ENCODE measurements at regions not wholly inside any gene's neighbourhood (a gene's known extent, or its start where the extent isn't known, plus 50 kb on each side); places are given as distances from the start of the nearest gene placed in this dataset.
"Not testable (repeated sequence)": the region's sequence is repeated elsewhere in the genome, so short reads cannot be mapped to it uniquely, and the experiment has no call there.

GRCh38 chr7:114364151-114364550 lies 50.5 kb upstream of the FOXP2 start:
- Histone ChIP-seq H3K4me1 (ENCODE audit: insufficient read depth, low read length) (no peaks in the 10 kb centered on the region), H3K36me3 (ENCODE audit: insufficient read depth, low read length) (no peaks in the 10 kb centered on the region), H3K9ac (ENCODE audit: low read depth, low read length) (no peak overlapping the region), H3K9me3 (ENCODE audit: control insufficient read depth, insufficient read depth, low read length) (no peaks in the 10 kb centered on the region; the same call in 1 of the 2 replicates)

GRCh38 chr7:114363292-114363691 lies 51.3 kb upstream of the FOXP2 start:
- Histone ChIP-seq H3K9ac (ENCODE audit: low read depth, low read length) (no peak overlapping the region), H3K9me3 (ENCODE audit: control insufficient read depth, insufficient read depth, low read length) (no peaks in the 10 kb centered on the region; the same call in 1 of the 2 replicates), H3K4me1 (ENCODE audit: insufficient read depth, low read length) (no peaks in the 10 kb centered on the region)

DNA sequence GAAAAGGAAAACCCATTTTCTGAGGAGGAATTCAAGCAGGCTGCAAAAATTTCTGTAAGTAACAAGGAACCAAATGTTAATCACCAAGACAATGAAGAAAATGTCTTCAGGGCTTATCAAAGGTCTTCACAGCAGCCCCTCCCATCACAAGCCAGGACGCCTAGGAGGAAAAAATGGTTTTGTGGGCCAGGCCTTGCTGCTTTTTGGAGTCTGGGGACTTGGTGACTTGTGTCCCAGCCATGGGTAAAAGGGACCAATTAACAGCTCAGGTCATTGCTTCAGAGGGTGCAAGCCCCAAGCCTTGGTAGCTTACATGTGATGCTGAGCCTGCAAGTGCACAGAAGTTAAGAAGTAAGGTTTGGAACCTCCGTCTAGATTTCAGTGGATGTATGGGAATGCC lies 55.7 kb upstream of the FOXP2 start:
- no peak overlapping the region for H3K9ac ChIP-seq (ENCODE audit: low read depth, low read length)
- no peaks in the 10 kb centered on the region; the same call in 1 of the 2 replicates for H3K9me3 ChIP-seq (ENCODE audit: control insufficient read depth, insufficient read depth, low read length)
- no peaks in the 10 kb centered on the region for H3K36me3 ChIP-seq (ENCODE audit: insufficient read depth, low read length)
- no peaks in the 10 kb centered on the region for H3K4me1 ChIP-seq (ENCODE audit: insufficient read depth, low read length)

More at GRCh38 chr7:114363292-114363691, 51.3 kb upstream of the FOXP2 start:
- no peaks in the 10 kb centered on the region for H3K36me3 ChIP-seq (ENCODE audit: insufficient read depth, low read length)

DNA sequence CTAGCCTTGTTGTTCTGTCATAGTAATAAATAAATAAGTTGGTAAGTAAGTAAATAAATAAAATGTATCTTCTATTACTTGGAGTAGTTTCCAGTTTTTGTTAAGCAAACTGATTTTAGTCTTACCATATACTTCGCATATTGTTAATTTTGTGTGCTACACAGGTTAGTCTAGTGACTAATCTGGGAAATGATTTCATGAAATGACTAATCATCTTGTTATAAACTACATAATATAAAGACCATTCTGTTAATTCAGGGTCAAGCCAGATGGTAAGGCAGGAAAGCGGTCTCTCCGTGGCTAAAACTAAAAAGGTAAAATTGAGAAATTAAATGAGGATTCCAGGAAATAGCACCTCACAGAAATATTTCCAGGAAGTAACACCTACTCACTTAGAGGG lies 58.5 kb upstream of the FOXP2 start:
- Histone ChIP-seq H3K4me1 (ENCODE audit: insufficient read depth, low read length) (no peaks in the 10 kb centered on the region), H3K36me3 (ENCODE audit: insufficient read depth, low read length) (no peaks in the 10 kb centered on the region), H3K9me3 (ENCODE audit: control insufficient read depth, insufficient read depth, low read length) (no peaks in the 10 kb centered on the region; the same call in 1 of the 2 replicates), H3K9ac (ENCODE audit: low read depth, low read length) (no peak overlapping the region)

- H3K9me3 ChIP-seq (ENCODE audit: control insufficient read depth, insufficient read depth, low read length), result no peaks in the 10 kb centered on the region
- H3K4me1 ChIP-seq (ENCODE audit: insufficient read depth, low read length), result no peaks in the 10 kb centered on the region
- no peaks in the 10 kb centered on the region for H3K36me3 ChIP-seq (ENCODE audit: insufficient read depth, low read length)
- H3K9ac ChIP-seq (ENCODE audit: low read depth, low read length), result no peak overlapping the region
These were observed 60.3 kb upstream of the FOXP2 start for GRCh38 chr7:114354306-114354705.

GRCh38 chr7:114345494-114345893 lies 69.1 kb upstream of the FOXP2 start:
- Histone ChIP-seq H3K36me3 (ENCODE audit: insufficient read depth, low read length) (no peaks in the 10 kb centered on the region), H3K4me1 (ENCODE audit: insufficient read depth, low read length) (no peaks in the 10 kb centered on the region), H3K9me3 (ENCODE audit: control insufficient read depth, insufficient read depth, low read length) (no peaks in the 10 kb centered on the region), H3K9ac (ENCODE audit: low read depth, low read length) (no peak overlapping the region)

- no peaks in the 10 kb centered on the region for H3K9me3 ChIP-seq (ENCODE audit: control insufficient read depth, insufficient read depth, low read length)
These were observed 70.5 kb upstream of the FOXP2 start for GRCh38 chr7:114343949-114344708.

GRCh38 chr7:114342431-114343179 lies 72.0 kb upstream of the FOXP2 start:
- Histone ChIP-seq H3K9me3 (ENCODE audit: control insufficient read depth, insufficient read depth, low read length) (no peaks in the 10 kb centered on the region), H3K36me3 (ENCODE audit: insufficient read depth, low read length) (no peaks in the 10 kb centered on the region), H3K9ac (ENCODE audit: low read depth, low read length) (no peak overlapping the region), H3K4me1 (ENCODE audit: insufficient read depth, low read length) (no peaks in the 10 kb centered on the region)

More at GRCh38 chr7:114343949-114344708, 70.5 kb upstream of the FOXP2 start:
- no peak overlapping the region for H3K9ac ChIP-seq (ENCODE audit: low read depth, low read length)
- H3K4me1 ChIP-seq (ENCODE audit: insufficient read depth, low read length), result no peaks in the 10 kb centered on the region
- no peaks in the 10 kb centered on the region for H3K36me3 ChIP-seq (ENCODE audit: insufficient read depth, low read length)

GRCh38 chr7:114341648-114342047 lies 73.0 kb upstream of the FOXP2 start:
- no peaks in the 10 kb centered on the region for H3K4me1 ChIP-seq (ENCODE audit: insufficient read depth, low read length)
- H3K9ac ChIP-seq (ENCODE audit: low read depth, low read length), result no peak overlapping the region
- H3K9me3 ChIP-seq (ENCODE audit: control insufficient read depth, insufficient read depth, low read length), result no peaks in the 10 kb centered on the region
- no peaks in the 10 kb centered on the region for H3K36me3 ChIP-seq (ENCODE audit: insufficient read depth, low read length)

DNA sequence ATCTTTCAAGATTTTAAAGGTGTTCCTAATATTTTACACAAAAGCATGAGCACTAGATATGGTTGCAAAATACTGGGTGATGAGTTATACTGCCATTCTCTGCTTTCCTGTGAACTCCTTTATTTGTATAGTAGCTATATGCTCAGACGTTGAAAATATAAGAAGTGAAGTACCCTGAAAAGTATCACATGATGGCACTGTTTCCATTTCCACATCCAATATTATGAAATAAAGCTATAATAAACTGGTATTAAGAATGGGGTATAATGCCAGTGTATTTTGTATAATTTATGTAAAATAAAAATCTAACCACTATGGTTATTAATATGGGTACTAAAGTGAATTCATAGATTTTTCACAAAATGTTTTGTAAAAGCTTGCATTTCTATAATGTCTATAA lies 79.6 kb upstream of the FOXP2 start:
- Histone ChIP-seq H3K4me1 (ENCODE audit: insufficient read depth, low read length) (no peaks in the 10 kb centered on the region), H3K36me3 (ENCODE audit: insufficient read depth, low read length) (no peaks in the 10 kb centered on the region), H3K9ac (ENCODE audit: low read depth, low read length) (no peak overlapping the region), H3K9me3 (ENCODE audit: control insufficient read depth, insufficient read depth, low read length) (no peaks in the 10 kb centered on the region)

DNA sequence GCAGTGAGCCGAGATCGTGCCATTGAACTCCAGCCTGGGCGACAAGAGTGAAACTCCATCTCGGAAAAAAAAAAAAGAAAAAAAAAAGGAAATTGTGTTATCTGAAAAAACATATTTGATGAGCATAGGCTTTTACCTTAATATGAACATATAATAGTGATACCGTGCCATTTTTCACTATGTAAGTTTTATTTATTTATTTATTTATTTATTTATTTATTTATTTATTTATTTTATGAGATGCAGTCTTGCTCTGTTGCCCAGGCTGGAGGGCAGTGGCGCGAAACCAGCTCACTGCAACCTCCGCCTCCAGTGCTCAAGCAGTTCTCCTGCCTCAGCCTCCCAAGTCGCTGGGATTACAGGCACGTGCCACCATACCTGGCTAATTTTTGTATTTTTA lies 85.2 kb upstream of the FOXP2 start:
- H3K9me3 ChIP-seq (ENCODE audit: control insufficient read depth, insufficient read depth, low read length); H3K36me3 ChIP-seq (ENCODE audit: insufficient read depth, low read length); H3K9ac ChIP-seq (ENCODE audit: low read depth, low read length); H3K4me1 ChIP-seq (ENCODE audit: insufficient read depth, low read length): not testable (repeated sequence)

DNA sequence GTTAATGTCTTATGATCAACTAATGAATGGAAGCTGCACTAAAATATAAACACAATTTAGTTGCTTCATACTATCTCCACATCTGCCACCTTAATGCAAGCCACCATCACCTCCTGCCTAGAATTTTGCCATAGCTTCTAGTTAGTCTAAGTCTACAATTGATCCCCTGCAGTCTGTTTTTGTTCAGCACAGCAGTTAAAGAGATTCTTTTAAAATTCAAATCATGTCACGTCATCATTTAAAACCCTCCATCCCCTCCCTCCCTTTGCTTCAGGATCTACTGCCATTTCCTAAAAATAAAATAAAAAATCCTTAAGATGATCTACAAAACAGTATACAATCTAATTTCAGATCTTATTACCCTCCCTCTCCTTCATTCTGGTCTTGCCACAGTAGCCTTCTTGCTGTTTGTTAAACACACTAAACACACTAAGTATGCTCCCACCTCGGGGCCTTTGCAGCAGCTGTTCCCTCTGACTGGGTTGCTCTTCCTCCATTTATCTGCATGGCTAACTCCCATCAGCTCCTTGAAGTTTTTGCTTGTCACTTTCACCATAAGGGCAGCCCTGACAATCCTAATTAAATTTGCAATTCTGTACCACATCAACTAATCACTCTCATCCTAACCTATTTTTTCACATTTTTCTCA lies 97.0 kb upstream of the FOXP2 start:
- Histone ChIP-seq H3K9me3 (ENCODE audit: control insufficient read depth, insufficient read depth, low read length) (no peaks in the 10 kb centered on the region), H3K4me1 (ENCODE audit: insufficient read depth, low read length) (no peaks in the 10 kb centered on the region), H3K36me3 (ENCODE audit: insufficient read depth, low read length) (no peaks in the 10 kb centered on the region), H3K9ac (ENCODE audit: low read depth, low read length) (no peak overlapping the region)

- H3K36me3 ChIP-seq (ENCODE audit: insufficient read depth, low read length), result no peaks in the 10 kb centered on the region
- no peaks in the 10 kb centered on the region for H3K9me3 ChIP-seq (ENCODE audit: control insufficient read depth, insufficient read depth, low read length)
- no peaks in the 10 kb centered on the region for H3K4me1 ChIP-seq (ENCODE audit: insufficient read depth, low read length)
These were observed 102.0 kb upstream of the FOXP2 start for GRCh38 chr7:114312649-114313048.

GRCh38 chr7:114310345-114311110 lies 104.1 kb upstream of the FOXP2 start:
- H3K36me3 ChIP-seq (ENCODE audit: insufficient read depth, low read length), result no peaks in the 10 kb centered on the region
- no peak overlapping the region for H3K9ac ChIP-seq (ENCODE audit: low read depth, low read length)
- H3K9me3 ChIP-seq (ENCODE audit: control insufficient read depth, insufficient read depth, low read length), result no peaks in the 10 kb centered on the region
- no peaks in the 10 kb centered on the region for H3K4me1 ChIP-seq (ENCODE audit: insufficient read depth, low read length)

More at GRCh38 chr7:114312649-114313048, 102.0 kb upstream of the FOXP2 start:
- H3K9ac ChIP-seq (ENCODE audit: low read depth, low read length), result no peak overlapping the region

All from ES-I3 (cell line).